ENCODE measurements at regions not wholly inside any gene's neighbourhood (a gene's known extent, or its start where the extent isn't known, plus 50 kb on each side); places are given as distances from the start of the nearest gene placed in this dataset.
"Not testable (repeated sequence)": the region's sequence is repeated elsewhere in the genome, so short reads cannot be mapped to it uniquely, and the experiment has no call there.

DNA sequence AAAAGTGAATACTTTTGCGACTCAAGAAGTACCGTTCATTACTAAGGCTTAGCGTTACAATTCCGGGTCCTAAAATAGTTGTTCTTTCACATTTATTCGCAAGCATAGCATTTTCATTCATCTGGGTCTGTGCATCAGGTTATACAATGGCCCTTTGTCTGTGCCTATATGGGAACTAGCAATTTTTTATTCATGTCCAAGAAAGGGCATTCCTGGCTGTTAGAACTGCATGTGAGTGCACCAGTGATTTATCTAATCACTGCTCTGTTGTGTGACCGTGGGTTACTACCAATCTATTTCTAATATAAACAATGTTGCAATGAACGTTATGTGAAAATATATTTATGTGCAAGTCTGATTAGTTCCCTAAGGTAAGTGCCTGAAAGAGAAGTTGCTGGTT, 63.8 kb downstream of the SPANXA1 start:
- H3K27ac ChIP-seq (ENCODE audit: low read depth in 1 of 2, low read length in 2 of 2); H3K9me3 ChIP-seq (ENCODE audit: control insufficient read depth, low read length); ATAC-seq (ENCODE audit: low FRiP score); intact Hi-C loops (cut with DNase I); H3K36me3 ChIP-seq (ENCODE audit: control insufficient read depth in 1 of 2, insufficient read depth in 2 of 2, low read length in 1 of 2); H3K4me3 ChIP-seq (ENCODE audit: low read length in 2 of 2); DNase-seq; H3K4me1 ChIP-seq (ENCODE audit: control insufficient read depth in 1 of 2, insufficient read depth in 2 of 2, low read length in 2 of 2); H3K27me3 ChIP-seq (ENCODE audit: control insufficient read depth in 1 of 2, insufficient read depth in 2 of 2, low read length in 1 of 2): not testable (repeated sequence)
- 90% methylated on average over 4 of the region's 7 CpGs; no CpG with 5 or more reads in 1 of the 2 donors for WGBS, 2 donors

DNA sequence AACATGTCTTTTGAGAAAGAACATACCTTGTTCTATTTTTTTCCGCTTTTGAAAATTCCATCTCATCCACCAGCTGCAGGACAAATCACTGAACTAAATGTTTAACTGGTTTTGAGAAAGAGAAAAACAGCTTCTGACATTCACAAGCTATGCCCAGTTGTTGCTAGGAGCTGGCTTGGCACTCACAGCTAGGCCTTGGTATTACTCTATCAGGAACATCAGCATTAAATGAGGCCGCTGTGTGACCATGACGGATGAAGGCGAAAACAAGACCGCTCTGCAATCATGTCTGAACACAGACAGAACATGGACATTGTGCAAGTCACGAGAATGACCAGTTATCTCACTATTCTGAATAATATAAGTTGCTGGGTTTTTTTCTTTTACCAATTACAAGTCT, 108.8 kb downstream of the SPANXA1 start:
- DNase-seq; H3K36me3 ChIP-seq (ENCODE audit: control insufficient read depth in 1 of 2, insufficient read depth in 2 of 2, low read length in 1 of 2); intact Hi-C loops (cut with DNase I); ATAC-seq (ENCODE audit: low FRiP score); H3K4me1 ChIP-seq (ENCODE audit: control insufficient read depth in 1 of 2, insufficient read depth in 2 of 2, low read length in 2 of 2); H3K4me3 ChIP-seq (ENCODE audit: low read length in 2 of 2); H3K9me3 ChIP-seq (ENCODE audit: control insufficient read depth, low read length); H3K27ac ChIP-seq (ENCODE audit: low read depth in 1 of 2, low read length in 2 of 2); H3K27me3 ChIP-seq (ENCODE audit: control insufficient read depth in 1 of 2, insufficient read depth in 2 of 2, low read length in 1 of 2): not testable (repeated sequence)
- WGBS, 2 donors, result 53 to 72% methylated on average over 2 to 3 of the region's 6 CpGs

DNA sequence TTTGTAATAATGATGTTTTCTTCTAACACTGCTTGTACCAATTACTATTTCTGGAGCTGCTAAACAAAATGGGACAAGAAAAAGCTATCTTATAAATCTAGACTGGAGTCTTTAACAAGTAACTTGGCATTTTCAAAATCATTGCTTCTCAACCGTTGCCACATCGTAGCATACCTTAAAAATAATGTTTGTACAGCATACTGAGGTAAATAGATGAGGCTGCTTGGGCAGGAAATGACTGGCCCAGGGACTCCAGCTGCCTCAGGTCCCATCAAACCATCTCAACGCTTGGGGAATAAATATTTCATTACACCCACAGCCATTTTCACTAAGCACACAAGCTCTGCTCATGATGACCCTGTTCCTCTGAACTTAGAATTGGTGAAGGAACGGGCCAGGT, 115.1 kb downstream of the SPANXA1 start:
- WGBS, 2 donors, result 38 to 41% methylated on average over 4 of the region's 4 CpGs
- ATAC-seq (ENCODE audit: low FRiP score), result no peak
- H3K36me3 ChIP-seq (ENCODE audit: control insufficient read depth in 1 of 2, insufficient read depth in 2 of 2, low read length in 1 of 2), result no peaks in the 10 kb centered on the region

DNA sequence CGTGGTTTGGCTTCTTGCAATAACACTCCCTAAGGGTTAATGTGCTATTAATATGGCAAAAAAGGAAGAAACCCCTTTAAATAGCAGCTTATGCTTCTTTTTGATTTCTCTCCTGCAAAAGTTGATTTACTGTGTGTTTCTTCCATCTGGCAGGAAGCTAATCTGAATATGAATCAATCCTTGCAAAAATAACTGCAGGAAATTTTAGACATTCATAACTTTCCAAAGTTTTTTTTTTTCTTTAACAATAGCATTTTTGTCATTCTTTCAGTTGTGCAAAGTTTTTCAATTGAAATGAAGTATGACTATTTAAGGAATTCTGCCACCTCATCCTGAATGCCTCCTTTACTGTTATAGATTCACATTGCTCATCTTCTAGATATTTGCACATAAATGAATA, 115.6 kb downstream of the SPANXA1 start:
- peaks cover 0 to 2% of the 10 kb centered on the region in 2 donors for H3K4me1 ChIP-seq (ENCODE audit: control insufficient read depth in 1 of 2, insufficient read depth in 2 of 2, low read length in 2 of 2)
- no peaks in the 10 kb centered on the region for H3K9me3 ChIP-seq (ENCODE audit: control insufficient read depth, low read length)
- 0% methylated on average over 1 of the region's 1 CpG for WGBS, 2 donors
- no peak for ATAC-seq (ENCODE audit: low FRiP score)
- intact Hi-C loops (cut with DNase I), result no loop called here
- DNase-seq, result no peak
- no peak overlapping the region for H3K27ac ChIP-seq (ENCODE audit: low read depth in 1 of 2, low read length in 2 of 2)
- no peak overlapping the region for H3K4me3 ChIP-seq (ENCODE audit: low read length in 2 of 2)
- no peaks in the 10 kb centered on the region for H3K36me3 ChIP-seq (ENCODE audit: control insufficient read depth in 1 of 2, insufficient read depth in 2 of 2, low read length in 1 of 2)
- no peaks in the 10 kb centered on the region for H3K27me3 ChIP-seq (ENCODE audit: control insufficient read depth in 1 of 2, insufficient read depth in 2 of 2, low read length in 1 of 2)

More for the DNA sequence above, 115.1 kb downstream of the SPANXA1 start:
- Histone ChIP-seq H3K9me3 (ENCODE audit: control insufficient read depth, low read length) (no peaks in the 10 kb centered on the region), H3K4me3 (ENCODE audit: low read length in 2 of 2) (no peak overlapping the region), H3K4me1 (ENCODE audit: control insufficient read depth in 1 of 2, insufficient read depth in 2 of 2, low read length in 2 of 2) (peaks cover 0 to 2% of the 10 kb centered on the region in 2 donors), H3K27ac (ENCODE audit: low read depth in 1 of 2, low read length in 2 of 2) (peak overlapping the region in 1 of 2 donors; percentile 21), H3K27me3 (ENCODE audit: control insufficient read depth in 1 of 2, insufficient read depth in 2 of 2, low read length in 1 of 2) (no peaks in the 10 kb centered on the region)
- intact Hi-C loops (cut with DNase I), result no loop called here
- no peak for DNase-seq

DNA sequence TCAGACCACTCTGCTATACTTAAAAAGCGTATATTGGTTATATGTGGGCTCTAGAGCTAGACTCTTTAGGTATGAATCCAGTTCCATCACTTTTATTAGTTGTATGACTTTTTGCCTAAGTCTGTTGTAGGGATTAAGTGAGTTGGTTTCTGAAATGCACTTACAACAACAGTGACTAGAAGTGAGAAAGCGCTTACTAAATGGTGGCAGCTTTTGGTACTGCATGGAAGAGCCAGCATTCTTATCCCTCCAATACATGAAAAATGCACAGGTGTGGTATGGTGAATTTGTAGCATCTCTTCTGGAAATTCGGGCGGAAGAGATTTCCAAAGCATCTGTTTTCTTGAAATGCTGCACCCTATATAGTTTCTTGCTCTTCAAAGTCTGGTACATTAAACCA, 117.1 kb downstream of the SPANXA1 start:
- intact Hi-C loops (cut with DNase I), result no loop called here
- Histone ChIP-seq H3K4me1 (ENCODE audit: control insufficient read depth in 1 of 2, insufficient read depth in 2 of 2, low read length in 2 of 2) (peaks cover 0 to 2% of the 10 kb centered on the region in 2 donors), H3K4me3 (ENCODE audit: low read length in 2 of 2) (no peak overlapping the region), H3K36me3 (ENCODE audit: control insufficient read depth in 1 of 2, insufficient read depth in 2 of 2, low read length in 1 of 2) (no peaks in the 10 kb centered on the region), H3K27ac (ENCODE audit: low read depth in 1 of 2, low read length in 2 of 2) (no peak overlapping the region), H3K27me3 (ENCODE audit: control insufficient read depth in 1 of 2, insufficient read depth in 2 of 2, low read length in 1 of 2) (no peaks in the 10 kb centered on the region), H3K9me3 (ENCODE audit: control insufficient read depth, low read length) (no peaks in the 10 kb centered on the region)
- DNase-seq (no peak), ATAC-seq (ENCODE audit: low FRiP score) (no peak)
- WGBS, 2 donors, result 71 to 98% methylated on average over 4 of the region's 4 CpGs

DNA sequence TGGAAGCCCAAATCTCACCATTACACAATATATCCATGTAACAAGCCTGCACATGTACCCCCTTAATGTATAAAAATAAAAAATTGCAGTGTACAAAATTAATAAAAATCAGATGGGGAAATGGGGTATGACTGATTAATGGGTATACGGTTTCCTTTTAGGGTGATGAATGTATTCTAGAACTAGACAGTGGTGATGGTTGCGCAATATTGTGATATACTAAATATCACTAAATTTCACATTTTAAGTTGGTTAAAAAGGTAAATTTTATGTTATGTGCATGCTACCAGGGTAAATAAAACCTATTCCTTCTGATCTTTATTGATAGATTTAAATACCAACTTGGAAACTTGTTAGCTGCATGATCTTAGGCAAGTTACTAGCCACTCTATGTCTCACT, 129.4 kb downstream of the SPANXA1 start:
- H3K9me3 ChIP-seq (ENCODE audit: control insufficient read depth, low read length), result no peaks in the 10 kb centered on the region
- H3K4me1 ChIP-seq (ENCODE audit: control insufficient read depth in 1 of 2, insufficient read depth in 2 of 2, low read length in 2 of 2), result no peaks in the 10 kb centered on the region
- no peaks in the 10 kb centered on the region for H3K27me3 ChIP-seq (ENCODE audit: control insufficient read depth in 1 of 2, insufficient read depth in 2 of 2, low read length in 1 of 2)
- no peak for DNase-seq
- WGBS, 2 donors, result 97 to 98% methylated on average over 2 of the region's 2 CpGs
- no peaks in the 10 kb centered on the region for H3K36me3 ChIP-seq (ENCODE audit: control insufficient read depth in 1 of 2, insufficient read depth in 2 of 2, low read length in 1 of 2)
- no peak for ATAC-seq (ENCODE audit: low FRiP score)
- H3K27ac ChIP-seq (ENCODE audit: low read depth in 1 of 2, low read length in 2 of 2), result no peak overlapping the region
- intact Hi-C loops (cut with DNase I), result no loop called here
- H3K4me3 ChIP-seq (ENCODE audit: low read length in 2 of 2), result no peak overlapping the region

DNA sequence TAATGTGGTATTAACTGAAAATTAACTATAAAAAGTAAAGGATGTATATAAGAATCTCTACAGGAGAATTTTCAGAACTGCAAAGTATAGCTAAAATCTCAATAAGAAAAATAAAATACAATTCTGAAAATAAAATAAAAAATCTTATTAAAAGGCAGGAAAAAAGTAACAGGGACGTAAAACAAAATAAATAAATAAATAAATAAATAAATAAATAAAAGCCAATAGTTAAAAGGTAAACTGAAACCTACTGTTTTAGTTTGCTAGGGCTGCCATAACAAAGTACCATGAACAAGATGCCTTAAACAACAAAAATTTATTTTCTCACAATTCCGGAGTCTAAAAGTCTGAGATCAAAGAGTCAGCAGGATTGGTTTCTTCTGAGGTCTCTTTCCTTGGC, 140.6 kb downstream of the SPANXA1 start:
- 88 to 96% methylated on average over 2 of the region's 2 CpGs for WGBS, 2 donors
- Histone ChIP-seq H3K27ac (ENCODE audit: low read depth in 1 of 2, low read length in 2 of 2) (no peak overlapping the region), H3K36me3 (ENCODE audit: control insufficient read depth in 1 of 2, insufficient read depth in 2 of 2, low read length in 1 of 2) (no peaks in the 10 kb centered on the region), H3K27me3 (ENCODE audit: control insufficient read depth in 1 of 2, insufficient read depth in 2 of 2, low read length in 1 of 2) (no peaks in the 10 kb centered on the region), H3K4me1 (ENCODE audit: control insufficient read depth in 1 of 2, insufficient read depth in 2 of 2, low read length in 2 of 2) (no peaks in the 10 kb centered on the region), H3K9me3 (ENCODE audit: control insufficient read depth, low read length) (no peaks in the 10 kb centered on the region), H3K4me3 (ENCODE audit: low read length in 2 of 2) (no peak overlapping the region)
- no peak for ATAC-seq (ENCODE audit: low FRiP score)
- intact Hi-C loops (cut with DNase I), result no loop called here
- DNase-seq, result no peak

DNA sequence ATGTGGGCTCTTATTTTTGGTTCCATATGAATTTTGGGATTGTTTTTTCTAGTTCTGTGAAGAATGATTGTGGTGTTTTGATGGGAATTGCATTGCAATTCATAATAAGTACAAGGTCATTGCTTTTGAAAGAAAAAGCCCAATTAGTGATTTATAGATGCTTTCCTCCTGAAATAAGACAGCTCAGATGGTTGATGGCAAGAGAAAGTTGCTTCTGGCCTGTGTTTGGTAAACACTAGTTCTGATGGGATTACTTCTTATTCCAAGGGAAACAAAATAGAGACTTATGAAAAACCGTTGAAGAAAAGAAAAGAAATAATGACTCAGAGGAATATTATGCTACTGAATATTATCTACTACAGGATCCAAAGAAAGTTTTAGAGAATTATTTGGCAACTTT, 144.9 kb downstream of the SPANXA1 start:
- WGBS, 2 donors, result 9 to 15% methylated on average over 1 of the region's 1 CpG

DNA sequence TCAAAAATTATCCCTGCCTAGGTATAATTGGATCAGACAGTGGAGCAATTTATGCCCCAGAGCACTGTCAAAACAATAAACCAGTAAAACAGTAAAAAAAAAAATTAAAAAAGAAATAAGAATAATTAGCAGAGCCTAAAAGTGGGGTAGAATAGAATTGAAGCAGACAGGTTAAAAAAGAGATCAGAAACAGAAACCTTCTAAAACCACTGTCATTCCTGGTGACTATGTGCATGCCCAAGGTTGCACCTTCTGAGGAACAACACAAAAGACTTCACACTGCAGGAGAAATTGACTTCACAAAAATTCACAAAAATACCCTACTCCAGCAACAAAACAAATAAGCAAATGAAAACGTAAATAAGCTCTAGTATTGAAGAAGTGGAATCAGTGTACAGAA, 168.6 kb downstream of the SPANXA1 start:
- no peaks in the 10 kb centered on the region for H3K9me3 ChIP-seq (ENCODE audit: control insufficient read depth, low read length)
- no peak overlapping the region for H3K4me3 ChIP-seq (ENCODE audit: low read length in 2 of 2)
- intact Hi-C loops (cut with DNase I), result no loop called here
- DNase-seq (no peak), ATAC-seq (ENCODE audit: low FRiP score) (no peak)
- no peaks in the 10 kb centered on the region for H3K27me3 ChIP-seq (ENCODE audit: control insufficient read depth in 1 of 2, insufficient read depth in 2 of 2, low read length in 1 of 2)
- no peaks in the 10 kb centered on the region for H3K4me1 ChIP-seq (ENCODE audit: control insufficient read depth in 1 of 2, insufficient read depth in 2 of 2, low read length in 2 of 2)
- H3K36me3 ChIP-seq (ENCODE audit: control insufficient read depth in 1 of 2, insufficient read depth in 2 of 2, low read length in 1 of 2), result no peaks in the 10 kb centered on the region
- WGBS, 2 donors, result 53 to 91% methylated on average over 1 of the region's 1 CpG
- no peak overlapping the region for H3K27ac ChIP-seq (ENCODE audit: low read depth in 1 of 2, low read length in 2 of 2)

More for the DNA sequence above, 144.9 kb downstream of the SPANXA1 start:
- no peaks in the 10 kb centered on the region for H3K4me1 ChIP-seq (ENCODE audit: control insufficient read depth in 1 of 2, insufficient read depth in 2 of 2, low read length in 2 of 2)
- intact Hi-C loops (cut with DNase I), result loop anchor here in 1 of 2 donors (5.0 kb wide), 1 partner anchor 228 kb away; no protein-coding TSS in a partner anchor
- no peaks in the 10 kb centered on the region for H3K36me3 ChIP-seq (ENCODE audit: control insufficient read depth in 1 of 2, insufficient read depth in 2 of 2, low read length in 1 of 2)
- no peak overlapping the region for H3K27ac ChIP-seq (ENCODE audit: low read depth in 1 of 2, low read length in 2 of 2)
- H3K9me3 ChIP-seq (ENCODE audit: control insufficient read depth, low read length), result no peaks in the 10 kb centered on the region
- H3K4me3 ChIP-seq (ENCODE audit: low read length in 2 of 2), result no peak overlapping the region
- no peak for ATAC-seq (ENCODE audit: low FRiP score)
- no peaks in the 10 kb centered on the region for H3K27me3 ChIP-seq (ENCODE audit: control insufficient read depth in 1 of 2, insufficient read depth in 2 of 2, low read length in 1 of 2)
- DNase-seq, result no peak

Measured in aorta (tissue), 5 donors.